ENCODE measurements at regions not wholly inside any gene's neighbourhood (a gene's known extent, or its start where the extent isn't known, plus 50 kb on each side); places are given as distances from the start of the nearest gene placed in this dataset.

GRCh38 chr9:10701906-10702305, 89.1 kb upstream of the PTPRD start:
- H3K4me3 ChIP-seq (ENCODE audit: low read depth, low read length), result no peak overlapping the region
- H3K27ac ChIP-seq (ENCODE audit: extremely low read depth, low read depth, low read length), result no peak overlapping the region
- H3K4me1 ChIP-seq (ENCODE audit: control insufficient read depth, insufficient read depth, low read length), result no peaks in the 10 kb centered on the region
- H3K36me3 ChIP-seq (ENCODE audit: control insufficient read depth in 2 of 2, insufficient read depth in 1 of 2, low read length in 2 of 2), result no peaks in the 10 kb centered on the region
- no peaks in the 10 kb centered on the region for H3K9me3 ChIP-seq (ENCODE audit: control insufficient read depth, insufficient read depth, low read depth, low read length)
- ChIA-PET POLR2A (no interaction called here), CTCF (no interaction called here)
- TF ChIP-seq INSM2 (tag by site-specific recombination; IDR thresholded peaks at IDR 0.05) (no peak), ZNF350 (tag by site-specific recombination; IDR thresholded peaks at IDR 0.05) (no peak), ZNF530 (tag by site-specific recombination; IDR thresholded peaks at IDR 0.05; ENCODE audit: low read depth) (no peak), ZBTB7A (tag by site-specific recombination; IDR thresholded peaks at IDR 0.05; ENCODE audit: low read depth) (no peak), KLF10 (tag by site-specific recombination; IDR thresholded peaks at IDR 0.05) (no peak), ZBTB17 (tag by site-specific recombination; IDR thresholded peaks at IDR 0.05) (no peak), ZSCAN23 (tag by site-specific recombination; IDR thresholded peaks at IDR 0.05) (no peak), KLF1 (tag by site-specific recombination; IDR thresholded peaks at IDR 0.05) (no peak), ZNF112 (tag by site-specific recombination; IDR thresholded peaks at IDR 0.05) (no peak), PRDM6 (tag by site-specific recombination; IDR thresholded peaks at IDR 0.05) (no peak), ZBTB26 (tag by site-specific recombination; optimal IDR thresholded peaks at IDR 0.05) (no peak), IKZF3 (tag by site-specific recombination; IDR thresholded peaks at IDR 0.05) (no peak), ZNF335 (tag by site-specific recombination; conservative IDR thresholded peaks at IDR 0.05) (no peak)

- CTCF ChIA-PET, result no interaction called here
- POLR2A ChIA-PET, result no interaction called here
These were observed 90.3 kb upstream of the PTPRD start for GRCh38 chr9:10703139-10703538.

GRCh38 chr9:10704720-10705119, 91.9 kb upstream of the PTPRD start:
- H3K27ac ChIP-seq (ENCODE audit: extremely low read depth, low read depth, low read length), result no peak overlapping the region
- no peaks in the 10 kb centered on the region for H3K4me1 ChIP-seq (ENCODE audit: control insufficient read depth, insufficient read depth, low read length)
- no peak overlapping the region for H3K4me3 ChIP-seq (ENCODE audit: low read depth, low read length)
- no peaks in the 10 kb centered on the region for H3K36me3 ChIP-seq (ENCODE audit: control insufficient read depth in 2 of 2, insufficient read depth in 1 of 2, low read length in 2 of 2)
- CTCF ChIA-PET, result no interaction called here
- no peaks in the 10 kb centered on the region for H3K9me3 ChIP-seq (ENCODE audit: control insufficient read depth, insufficient read depth, low read depth, low read length)
- POLR2A ChIA-PET, result no interaction called here
- no peak for TF ChIP-seq KLF16 (tag by site-specific recombination; IDR thresholded peaks at IDR 0.05)
- TF ChIP-seq ZNF692 (tag by site-specific recombination; IDR thresholded peaks at IDR 0.05), result no peak
- no peak for TF ChIP-seq ZNF18 (tag by site-specific recombination; IDR thresholded peaks at IDR 0.05)
- no peak for TF ChIP-seq ZSCAN4 (tag by site-specific recombination; IDR thresholded peaks at IDR 0.05)
- no peak for TF ChIP-seq ZNF114 (tag by site-specific recombination; IDR thresholded peaks at IDR 0.05)
- TF ChIP-seq ZNF155 (tag by site-specific recombination; IDR thresholded peaks at IDR 0.05), result no peak
- no peak for TF ChIP-seq ZNF571 (tag by site-specific recombination; IDR thresholded peaks at IDR 0.05)

More at GRCh38 chr9:10703139-10703538, 90.3 kb upstream of the PTPRD start:
- Histone ChIP-seq H3K9me3 (ENCODE audit: control insufficient read depth, insufficient read depth, low read depth, low read length) (no peaks in the 10 kb centered on the region), H3K4me3 (ENCODE audit: low read depth, low read length) (no peak overlapping the region), H3K36me3 (ENCODE audit: control insufficient read depth in 2 of 2, insufficient read depth in 1 of 2, low read length in 2 of 2) (no peaks in the 10 kb centered on the region), H3K27ac (ENCODE audit: extremely low read depth, low read depth, low read length) (no peak overlapping the region), H3K4me1 (ENCODE audit: control insufficient read depth, insufficient read depth, low read length) (no peaks in the 10 kb centered on the region)
- no peak for TF ChIP-seq KLF16 (tag by site-specific recombination; IDR thresholded peaks at IDR 0.05)
- TF ChIP-seq ATF2 (tag by site-specific recombination; IDR thresholded peaks at IDR 0.05; ENCODE audit: low read depth), result peak; percentile 46

All from HEK293 (cell line).